IPS-NIHi11 (cell line): ENCODE measurements at regions not wholly inside any gene's neighbourhood (a gene's known extent, or its start where the extent isn't known, plus 50 kb on each side); places are given as distances from the start of the nearest gene placed in this dataset.

Experiments used
- DNase-seq: peaks from one replicate; pipeline ENCODE4 v3.0.0; 2012; ENCODE audit warnings: mixed read lengths, low spot score

DNA sequence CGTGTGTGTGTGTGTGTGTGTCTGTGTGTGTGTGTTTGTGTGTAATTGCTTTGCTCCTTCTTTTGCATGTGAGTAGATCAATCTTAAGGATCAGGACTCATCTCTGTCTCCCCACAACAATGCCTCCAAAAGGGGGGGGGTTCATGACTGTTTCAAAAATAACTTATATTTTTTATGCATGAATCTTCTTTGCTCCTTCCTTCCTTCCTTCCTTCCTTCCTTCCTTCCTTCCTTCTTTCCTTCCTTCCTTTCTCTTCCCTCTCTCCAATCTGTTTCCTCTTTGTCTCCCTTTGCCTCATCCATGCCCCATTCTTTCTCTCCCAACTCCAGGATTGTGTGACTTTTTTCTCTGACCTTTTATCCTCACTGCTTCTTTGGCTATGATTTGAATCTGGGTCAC is 126.4 kb upstream of the OSMR start:
- DNase-seq, result no peak

DNA sequence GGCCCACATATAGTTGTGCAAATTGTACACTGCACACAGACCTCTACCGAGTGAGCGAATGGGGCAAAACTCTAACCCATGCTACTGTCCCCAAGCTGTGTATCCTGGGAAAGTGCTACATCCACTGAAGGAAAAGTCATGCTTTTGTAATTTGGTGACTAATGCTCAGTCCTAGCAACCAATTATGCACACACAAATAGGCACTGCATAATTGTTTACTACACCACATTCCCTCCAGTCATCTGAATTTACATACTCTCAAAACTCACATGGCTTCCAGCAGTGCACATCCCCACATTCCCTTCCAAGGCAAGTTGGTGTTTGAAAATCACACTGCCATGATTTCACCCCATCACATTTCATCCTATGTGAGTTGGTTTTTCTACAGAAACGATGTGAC is 125.9 kb upstream of the OSMR start:
- no peak for DNase-seq

- no peak for DNase-seq
Measured at GRCh38 chr5:38720554-38721361, 125.1 kb upstream of the OSMR start.

GRCh38 chr5:38722918-38723317 is 122.9 kb upstream of the OSMR start:
- no peak for DNase-seq

GRCh38 chr5:38723426-38723825 is 122.4 kb upstream of the OSMR start:
- DNase-seq, result no peak

DNA sequence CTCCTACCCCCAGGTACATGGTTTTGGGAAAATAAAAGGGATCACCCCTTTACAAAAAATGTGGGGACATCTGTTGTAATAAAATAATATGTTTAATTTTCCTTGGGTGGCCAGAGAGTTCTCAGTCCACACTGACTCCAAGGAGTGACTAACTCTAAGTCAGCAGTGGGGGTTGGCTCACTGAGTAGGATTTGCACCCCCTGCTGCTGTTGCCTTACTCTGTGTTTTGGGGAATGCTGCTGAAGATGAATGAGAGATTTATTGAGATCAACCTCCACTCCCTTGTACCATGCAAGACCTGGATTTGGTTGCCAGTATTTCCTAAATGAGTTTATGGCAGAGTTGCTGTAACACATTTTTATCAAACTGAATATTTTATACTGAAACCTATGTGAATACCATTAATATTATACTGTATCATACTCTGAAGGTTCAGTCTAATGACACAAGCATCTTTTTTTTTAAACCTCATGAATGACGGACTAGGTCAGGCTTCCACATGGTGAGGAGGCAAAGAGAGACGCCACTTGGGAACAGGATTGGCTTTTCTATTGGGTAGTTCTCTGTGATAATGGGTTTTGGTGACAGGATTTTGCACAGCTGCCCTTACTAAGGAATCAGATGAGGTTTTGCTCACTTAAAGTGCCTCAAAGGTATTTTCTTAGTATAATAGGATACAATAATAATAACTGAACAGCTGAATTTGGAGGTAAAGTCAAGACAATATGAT is 121.3 kb upstream of the OSMR start:
- DNase-seq, result no peak

DNA sequence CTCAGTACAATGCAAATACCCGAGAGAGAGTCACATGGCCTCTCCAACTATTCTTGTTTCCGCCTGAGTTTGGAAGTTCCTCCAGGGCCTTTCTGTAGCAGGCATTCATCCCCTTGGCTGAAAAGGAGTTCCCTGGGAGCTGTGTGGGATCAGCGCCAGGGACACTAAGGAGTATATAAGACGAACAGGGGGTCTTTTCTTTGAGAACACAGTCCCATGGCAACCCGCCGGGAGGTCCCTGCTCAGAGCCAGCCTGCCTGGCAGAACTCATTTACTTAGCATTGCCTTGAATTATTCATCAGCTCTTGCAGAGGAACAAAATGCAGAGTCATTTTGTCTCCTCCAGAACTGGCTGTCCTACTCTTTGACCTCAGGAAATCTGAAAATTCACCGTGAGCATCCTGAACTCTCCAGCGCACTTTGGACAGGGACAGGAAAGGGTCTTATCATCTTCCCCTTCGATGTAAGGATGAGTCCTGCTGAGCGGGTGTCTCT is 120.4 kb upstream of the OSMR start:
- peak; percentile 19 for DNase-seq

DNA sequence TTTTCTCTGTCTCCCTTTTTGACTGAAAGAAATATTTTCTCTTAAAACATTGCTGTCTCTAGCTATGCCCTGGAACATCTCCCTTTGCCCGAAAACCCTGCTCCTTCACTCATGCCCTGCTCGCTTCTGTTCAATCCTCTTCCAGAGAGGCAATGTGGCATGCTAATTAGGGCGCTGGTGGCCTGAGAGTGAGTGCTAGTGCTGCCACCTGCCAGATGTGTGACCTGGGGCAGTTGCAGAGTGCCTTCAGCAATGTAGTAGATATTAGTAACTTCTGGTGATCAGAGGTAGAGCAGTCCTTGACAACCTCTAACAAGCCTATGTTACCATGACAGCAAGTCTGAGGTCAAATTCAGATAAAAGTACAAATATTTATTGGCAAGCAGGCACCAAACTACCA is 119.5 kb upstream of the OSMR start:
- no peak for DNase-seq

GRCh38 chr5:38728029-38728428 is 117.8 kb upstream of the OSMR start:
- no peak for DNase-seq

- DNase-seq, result no peak
Measured at GRCh38 chr5:38731461-38731860, 114.4 kb upstream of the OSMR start.

DNA sequence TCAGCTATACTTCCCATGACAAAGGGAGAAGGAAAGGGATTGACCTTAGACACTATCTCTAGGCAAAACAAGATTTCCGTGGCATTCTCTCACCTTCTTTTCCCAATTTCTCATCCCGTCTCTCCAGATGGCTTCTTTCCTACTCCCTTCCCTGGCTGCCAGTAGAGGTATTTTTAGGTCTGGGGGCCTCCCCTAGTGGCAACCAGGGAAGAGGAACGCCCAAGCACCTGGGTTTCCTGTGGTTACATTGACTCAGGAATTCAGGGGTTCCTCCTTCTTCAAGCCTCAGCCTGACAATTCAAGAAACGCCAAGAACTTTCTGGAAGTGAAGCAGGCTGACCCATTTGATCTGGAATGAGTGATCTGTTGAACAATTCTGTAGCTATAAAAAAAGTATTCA is 111.5 kb upstream of the OSMR start:
- no peak for DNase-seq

DNA sequence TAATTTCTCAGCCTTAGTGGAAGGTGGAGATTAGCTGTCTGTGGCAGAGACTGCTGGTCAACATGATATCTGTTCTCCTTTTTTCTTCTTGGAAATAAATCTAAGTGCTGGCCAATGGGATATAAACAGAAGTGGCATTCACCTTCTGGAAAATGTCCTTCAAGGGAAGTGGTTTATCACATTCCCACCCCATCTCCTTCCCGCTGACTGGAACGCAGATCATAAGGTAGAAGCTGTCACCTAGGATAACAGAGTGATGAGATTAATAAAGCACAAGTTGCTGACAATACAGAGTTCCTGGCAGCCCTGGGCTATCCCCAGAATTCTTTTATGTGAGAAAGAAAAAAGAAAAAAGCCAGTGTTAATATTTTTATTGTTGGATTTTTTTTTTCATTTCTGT is 109.7 kb upstream of the OSMR start:
- no peak for DNase-seq

DNA sequence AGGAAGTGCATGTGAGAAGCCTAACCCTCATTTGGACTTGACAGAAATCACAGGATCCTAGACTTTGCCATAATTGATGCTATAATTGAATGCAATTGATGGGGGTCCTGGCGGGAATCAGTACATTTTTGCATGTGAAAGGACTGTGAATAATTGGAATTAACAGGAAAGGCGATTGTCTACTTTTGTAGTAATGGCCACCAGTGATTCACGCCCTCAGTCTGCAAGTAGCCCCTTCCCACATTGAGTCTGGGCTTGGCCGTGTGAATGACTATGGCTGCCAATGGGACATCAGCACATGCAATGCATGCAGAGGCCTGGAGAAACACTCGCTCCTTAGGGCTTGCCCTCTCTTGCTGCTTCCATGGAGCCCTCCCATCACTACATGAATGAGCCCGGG is 107.8 kb upstream of the OSMR start:
- DNase-seq, result no peak

DNA sequence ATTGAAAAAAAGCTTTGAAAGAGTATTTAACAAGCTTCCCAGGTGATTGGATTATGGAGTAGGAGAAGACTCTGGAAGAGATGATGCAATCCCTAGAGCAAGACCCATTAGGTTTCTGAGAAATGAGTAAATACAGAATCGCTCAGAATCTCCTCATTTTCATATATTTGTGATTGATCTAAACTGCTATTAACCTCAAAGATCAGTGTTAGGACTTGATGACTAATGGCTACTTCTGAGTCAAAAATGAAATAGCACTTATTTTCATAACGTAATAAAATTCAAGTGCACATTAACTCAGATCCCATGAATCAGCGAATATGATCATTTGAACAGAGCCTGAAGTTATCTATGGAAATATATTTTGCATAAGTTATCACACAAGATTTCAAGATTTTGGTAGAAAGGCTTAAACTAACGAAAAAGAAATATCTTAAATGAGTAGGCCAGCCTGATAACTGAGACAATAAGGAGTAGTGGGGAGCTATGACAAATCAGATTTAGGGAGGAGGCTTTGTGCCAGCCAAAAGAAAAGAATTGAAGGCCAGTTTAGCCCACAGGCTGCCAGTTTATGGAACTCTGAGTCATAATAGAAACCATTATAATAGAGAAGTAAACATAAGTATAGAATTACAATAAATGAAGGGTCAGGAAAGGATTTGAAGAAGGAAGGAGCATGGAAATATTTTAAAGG is 106.7 kb upstream of the OSMR start:
- no peak for DNase-seq

- DNase-seq, result no peak
Measured at GRCh38 chr5:38739705-38740045, 106.1 kb upstream of the OSMR start.

DNA sequence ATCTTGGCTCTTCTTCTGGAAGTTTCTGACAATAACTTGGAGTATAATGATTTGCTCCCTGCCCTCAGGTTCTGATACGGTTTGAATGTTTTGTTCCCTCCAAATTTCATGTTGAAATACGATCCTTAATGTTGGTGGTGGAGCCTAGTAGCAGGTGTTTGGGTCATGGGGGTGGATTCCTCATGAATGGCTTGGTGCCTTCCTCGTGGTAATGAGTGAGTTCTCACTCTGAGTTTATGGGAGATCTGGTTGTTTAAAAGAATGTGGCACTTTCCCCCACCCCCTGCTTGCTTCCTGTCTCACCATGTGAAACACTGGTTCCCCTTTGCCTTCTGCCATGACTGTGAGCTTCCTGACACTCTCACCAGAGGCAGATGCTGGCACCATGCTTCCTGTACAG is 103.0 kb upstream of the OSMR start:
- no peak for DNase-seq

DNA sequence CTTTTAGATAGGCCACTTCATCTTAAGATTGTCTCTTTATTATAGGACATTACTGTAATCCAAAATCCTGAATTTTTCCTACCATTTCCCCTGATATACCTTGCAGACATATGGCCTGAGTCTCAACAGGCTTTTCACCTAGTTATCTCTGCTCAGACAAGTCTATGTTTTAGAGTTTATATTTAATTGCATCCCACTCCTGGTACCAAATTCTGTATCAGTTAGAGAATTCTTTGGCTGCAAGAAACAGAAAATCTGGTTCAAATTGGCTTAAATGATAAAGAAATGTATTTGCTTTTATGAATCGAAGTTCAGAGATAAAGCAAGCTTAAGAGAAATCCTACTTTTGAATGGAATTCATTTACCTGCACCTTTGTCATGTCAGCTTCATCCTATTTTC is 102.2 kb upstream of the OSMR start:
- no peak for DNase-seq

DNA sequence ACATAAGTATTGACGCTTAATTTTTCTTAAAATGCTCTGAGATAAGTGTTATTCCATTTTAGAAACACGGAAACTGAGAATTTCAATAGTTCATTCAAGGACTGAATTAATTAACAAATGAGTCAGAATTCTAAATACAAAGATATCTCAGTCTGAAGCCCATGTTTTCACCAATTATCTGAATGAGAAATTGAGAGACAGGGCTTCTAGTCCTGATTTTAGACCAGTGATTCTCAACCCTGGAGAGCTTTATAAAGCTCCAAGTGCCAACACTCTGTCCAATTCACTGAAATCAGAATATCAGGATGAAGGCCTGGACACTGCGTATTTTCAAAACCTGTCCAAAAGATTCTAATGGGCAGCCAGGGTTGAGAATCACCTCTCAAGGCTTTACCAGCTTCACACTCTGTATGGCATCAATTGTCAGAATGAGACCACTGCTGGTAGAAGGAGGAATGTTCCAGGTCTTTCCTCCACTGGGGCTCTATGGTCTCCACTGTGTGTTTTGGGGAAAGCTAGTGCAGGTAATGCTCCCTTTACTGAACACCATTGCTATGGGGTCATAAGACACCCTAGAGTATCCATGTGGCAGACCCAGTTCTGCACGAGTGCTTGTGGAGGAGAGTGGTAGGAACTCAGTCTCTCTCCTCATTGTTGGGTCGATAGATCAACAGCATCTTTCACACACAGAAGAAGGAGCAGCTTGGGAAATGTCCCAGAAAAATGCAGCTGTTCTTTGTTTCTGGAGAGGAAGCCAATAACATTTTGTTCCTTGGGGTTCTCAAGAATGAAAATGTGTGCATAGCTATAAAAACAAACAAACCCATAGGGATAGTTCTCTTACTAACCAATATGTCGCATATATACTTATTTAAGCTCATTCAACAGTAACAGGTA is 99.7 kb upstream of the OSMR start:
- DNase-seq, result no peak

DNA sequence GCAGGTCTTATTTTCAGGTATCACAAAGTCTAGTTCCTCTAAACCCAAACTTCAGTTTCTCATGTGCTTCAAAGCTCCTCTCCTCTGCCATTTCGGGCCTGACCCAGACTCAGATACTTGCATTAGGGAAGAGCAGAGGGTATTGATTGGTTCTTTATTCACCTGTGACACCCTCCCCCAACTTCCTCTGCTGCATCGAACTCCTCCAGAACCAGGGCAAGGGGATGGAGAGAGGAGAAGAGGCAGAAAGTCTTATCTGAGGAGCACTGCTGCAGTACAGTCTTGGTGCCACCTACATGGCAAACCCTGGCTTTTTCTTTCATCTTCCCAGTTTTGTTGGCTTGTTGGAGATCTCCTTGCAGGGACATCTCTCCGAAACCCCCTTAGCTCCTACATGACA is 96.0 kb upstream of the OSMR start:
- DNase-seq, result no peak

GRCh38 chr5:38751103-38751502 is 94.7 kb upstream of the OSMR start:
- DNase-seq, result no peak

DNA sequence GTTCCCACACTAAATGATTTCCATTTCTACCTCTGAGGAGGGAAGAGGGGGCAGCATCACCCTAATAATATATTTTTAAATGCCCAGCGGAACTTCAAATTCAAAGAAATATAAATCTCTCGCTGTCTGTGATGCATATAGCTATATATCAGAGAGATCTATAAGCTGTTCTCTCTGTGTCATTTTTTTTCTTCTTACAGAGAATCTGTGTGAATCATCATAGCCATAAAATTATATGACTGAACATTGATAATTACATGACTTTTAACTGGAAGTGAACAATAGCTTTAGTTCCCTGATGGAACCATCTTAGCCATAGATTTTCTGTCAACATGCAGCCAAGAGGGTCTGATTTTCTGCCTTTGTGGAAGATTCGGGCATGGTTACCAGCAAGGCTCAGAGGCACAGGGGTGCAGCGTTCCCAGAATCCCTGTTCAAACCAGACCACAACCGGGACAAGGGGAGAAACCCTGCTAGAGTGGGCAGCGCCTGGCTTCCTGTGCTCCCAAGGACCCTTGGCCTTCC is 93.7 kb upstream of the OSMR start:
- no peak for DNase-seq

- DNase-seq, result no peak
Measured at GRCh38 chr5:38752622-38753021, 93.2 kb upstream of the OSMR start.
